Stimulated activated CD4-positive, alpha-beta T cell treated with anti-CD3 and anti-CD28 coated beads, Interleukin-2, amount 100 ng/mL, for 24 hours (primary cell): ENCODE measurements at regions not wholly inside any gene's neighbourhood (a gene's known extent, or its start where the extent isn't known, plus 50 kb on each side); places are given as distances from the start of the nearest gene placed in this dataset.
"Not testable (repeated sequence)": the region's sequence is repeated elsewhere in the genome, so short reads cannot be mapped to it uniquely, and the experiment has no call there.

Source experiments
- DNase-seq, 2 donors: peaks; one replicate each; pipeline ENCODE4 v3.0.0-alpha.2; 2020

DNA sequence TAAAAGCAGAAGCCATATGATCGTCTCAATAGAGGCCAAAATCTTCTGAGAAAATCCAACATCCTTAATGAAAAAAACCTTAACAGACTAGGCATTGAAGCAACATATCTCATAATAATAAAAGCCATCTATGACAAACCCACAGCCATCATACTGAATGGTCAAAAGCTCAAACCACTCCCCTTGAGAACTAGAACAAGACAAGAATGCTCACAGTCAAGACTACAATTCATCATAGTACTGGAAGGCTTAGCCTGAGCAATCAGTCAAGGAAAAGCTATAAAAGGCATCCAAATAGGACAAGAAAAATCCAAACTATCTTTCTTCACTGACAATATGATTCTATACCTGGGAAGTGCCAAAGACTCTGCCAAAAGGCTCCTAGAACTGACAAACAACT is 2668.2 kb upstream of the PCDH20 start:
- no peak for DNase-seq

- DNase-seq, result no peak
Measured at GRCh38 chr13:64083396-64083795, 2667.7 kb upstream of the PCDH20 start.

DNA sequence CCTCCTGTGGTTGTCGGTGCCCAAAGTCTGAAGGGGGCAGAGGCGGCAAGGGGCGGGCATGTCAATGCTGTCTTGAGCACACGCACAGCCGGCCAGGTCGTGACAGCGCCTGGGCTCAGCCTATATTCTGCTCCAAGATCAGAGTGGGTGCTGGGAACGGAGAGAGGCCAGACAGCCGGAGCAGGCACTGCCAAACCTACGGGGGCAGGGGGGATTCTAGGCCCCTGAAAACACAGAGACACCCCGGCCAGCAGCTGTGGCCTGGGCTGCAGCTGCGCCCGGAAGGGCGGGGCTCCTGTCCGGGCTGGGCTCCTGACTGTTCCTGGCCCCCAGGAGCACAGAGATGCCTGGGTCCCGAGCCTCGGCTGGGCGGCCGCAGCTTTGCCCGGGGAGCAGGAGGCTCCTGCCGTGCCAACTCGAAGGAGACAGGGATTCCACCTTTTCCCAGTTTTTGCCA is 2662.9 kb upstream of the PCDH20 start:
- DNase-seq, result no peak

DNA sequence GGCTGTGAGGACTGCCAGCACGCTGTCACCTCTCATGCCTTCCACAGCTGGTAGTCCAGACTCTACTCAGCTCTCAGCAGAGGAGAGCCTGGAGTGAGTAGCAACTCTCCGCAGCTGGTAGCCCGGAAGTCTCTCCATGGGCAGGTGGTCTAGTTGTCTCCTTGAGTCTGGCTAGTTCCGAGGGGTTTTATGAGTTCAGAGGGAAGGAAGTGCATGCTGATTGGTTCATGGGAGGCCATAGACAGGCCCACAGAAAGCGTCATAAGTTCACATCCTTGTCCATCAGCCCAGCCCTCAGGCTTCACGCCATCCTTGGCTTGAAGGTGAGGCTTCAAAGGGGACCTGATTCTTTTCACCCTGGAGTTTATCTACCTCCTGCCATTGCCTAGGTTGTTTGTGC is 2662.4 kb upstream of the PCDH20 start:
- DNase-seq, result no peak

DNA sequence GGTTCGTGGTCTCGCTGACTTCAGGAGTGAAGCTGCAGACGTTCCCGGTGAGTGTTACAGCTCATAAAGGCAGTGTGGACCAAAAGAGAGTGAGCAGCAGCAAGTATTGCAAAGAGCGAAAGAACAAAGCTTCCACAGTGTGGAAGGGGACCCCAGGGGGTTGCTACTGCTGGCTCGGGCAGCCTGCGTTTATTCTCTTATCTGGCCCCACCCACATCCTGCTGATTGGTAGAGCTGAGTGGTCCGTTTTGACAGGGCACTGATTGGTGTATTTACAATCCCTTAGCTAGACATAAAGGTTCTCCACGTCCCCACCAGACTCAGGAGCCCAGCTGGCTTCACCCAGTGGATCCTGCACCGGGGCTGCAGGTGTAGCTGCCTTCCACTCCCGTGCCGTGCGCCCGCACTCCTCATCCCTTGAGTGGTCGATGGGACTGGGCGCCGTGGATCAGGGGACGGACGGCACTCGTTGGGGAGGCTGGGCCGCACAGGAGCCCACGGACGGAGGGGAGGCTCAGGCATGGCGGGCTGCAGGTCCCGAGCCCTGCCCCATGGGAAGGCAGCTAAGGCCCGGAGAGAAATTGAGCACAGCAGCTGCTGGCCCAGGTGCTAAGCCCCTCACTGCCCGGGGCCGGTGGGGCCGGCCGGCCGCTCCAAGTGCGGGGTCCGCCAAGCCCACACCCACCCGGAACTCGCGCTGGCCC is 2661.6 kb upstream of the PCDH20 start:
- not testable (repeated sequence) for DNase-seq

GRCh38 chr13:64075543-64076271 is 2660.1 kb upstream of the PCDH20 start:
- DNase-seq, result no peak

DNA sequence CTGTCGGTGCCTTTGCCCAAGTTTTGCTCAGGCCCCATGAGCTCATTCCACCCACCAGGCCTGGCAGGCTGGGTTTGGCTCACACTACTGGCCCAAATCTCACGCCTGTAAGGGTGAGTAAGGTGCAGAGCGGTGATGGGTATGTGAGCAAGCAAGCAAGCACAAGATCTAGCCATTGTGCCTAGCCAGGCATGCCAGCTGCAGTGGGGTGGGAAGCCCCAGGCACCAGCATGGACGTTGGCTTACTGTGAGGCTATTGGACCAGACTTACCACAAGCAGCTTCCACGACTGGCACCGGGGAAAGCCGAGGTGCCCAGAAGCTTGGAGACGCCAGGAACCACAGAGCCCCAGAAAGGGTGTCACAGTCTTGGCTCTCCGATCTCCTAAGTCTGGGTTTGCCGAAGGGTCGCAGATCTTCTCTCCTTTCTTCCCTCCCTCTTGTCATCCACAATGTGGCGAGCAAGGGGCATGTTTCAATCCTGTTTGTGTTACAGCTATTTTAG is 2659.4 kb upstream of the PCDH20 start:
- no peak for DNase-seq

- DNase-seq, result no peak
Measured at GRCh38 chr13:64073203-64073602, 2657.6 kb upstream of the PCDH20 start.

GRCh38 chr13:64071352-64071751 is 2655.7 kb upstream of the PCDH20 start:
- DNase-seq, result no peak

DNA sequence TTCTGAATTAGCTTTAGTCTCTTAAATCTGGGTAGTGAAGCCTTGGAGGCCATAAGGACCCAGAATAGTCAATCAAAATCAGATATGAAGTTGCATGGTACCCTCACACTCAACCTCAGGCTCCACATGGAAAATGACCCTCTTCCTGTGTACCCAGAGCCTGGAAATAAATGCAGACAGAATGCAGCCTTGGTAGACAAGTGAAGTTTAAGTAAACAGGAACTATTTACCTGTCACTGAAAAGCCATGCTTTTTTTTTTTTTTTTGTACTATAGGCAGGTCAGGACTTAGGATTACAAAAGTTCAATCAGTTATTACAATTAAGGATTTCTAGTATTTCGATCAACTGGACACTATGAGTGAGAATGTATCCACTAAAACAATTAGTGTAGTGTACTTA is 2654.2 kb upstream of the PCDH20 start:
- DNase-seq, result no peak

GRCh38 chr13:64066711-64067110 is 2651.1 kb upstream of the PCDH20 start:
- DNase-seq, result no peak

- no peak for DNase-seq
Measured at GRCh38 chr13:64061649-64062048, 2646.0 kb upstream of the PCDH20 start.

GRCh38 chr13:64057372-64058020 is 2641.8 kb upstream of the PCDH20 start:
- no peak for DNase-seq

- DNase-seq, result no peak
Measured at GRCh38 chr13:64054321-64054720, 2638.7 kb upstream of the PCDH20 start.

GRCh38 chr13:64052521-64052920 is 2636.9 kb upstream of the PCDH20 start:
- DNase-seq, result no peak

DNA sequence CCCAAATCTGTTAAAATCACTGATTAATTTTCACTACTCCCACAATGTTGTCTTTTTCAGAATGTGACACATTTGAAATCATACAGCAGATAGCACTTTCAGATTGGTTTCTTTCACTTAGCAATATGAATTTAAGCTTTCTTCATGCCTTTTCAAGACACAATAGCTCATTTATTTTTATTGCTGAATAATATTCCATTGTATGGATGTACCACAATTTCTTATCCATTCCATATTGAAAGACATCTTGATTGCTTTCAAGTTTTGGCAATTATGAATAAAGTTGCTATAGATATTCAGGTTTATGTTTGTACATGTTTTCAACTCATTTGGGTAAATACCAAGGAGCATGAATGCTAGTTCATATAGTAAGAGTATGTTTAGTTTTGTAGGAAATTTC is 2635.6 kb upstream of the PCDH20 start:
- DNase-seq, result no peak

- no peak for DNase-seq
Measured at GRCh38 chr13:64041296-64041695, 2625.6 kb upstream of the PCDH20 start.

- DNase-seq, result no peak
Measured at GRCh38 chr13:64033921-64034320, 2618.3 kb upstream of the PCDH20 start.

GRCh38 chr13:64029343-64030093 is 2613.9 kb upstream of the PCDH20 start:
- DNase-seq, result no peak

- DNase-seq, result no peak
Measured at GRCh38 chr13:64028551-64028950, 2612.9 kb upstream of the PCDH20 start.

DNA sequence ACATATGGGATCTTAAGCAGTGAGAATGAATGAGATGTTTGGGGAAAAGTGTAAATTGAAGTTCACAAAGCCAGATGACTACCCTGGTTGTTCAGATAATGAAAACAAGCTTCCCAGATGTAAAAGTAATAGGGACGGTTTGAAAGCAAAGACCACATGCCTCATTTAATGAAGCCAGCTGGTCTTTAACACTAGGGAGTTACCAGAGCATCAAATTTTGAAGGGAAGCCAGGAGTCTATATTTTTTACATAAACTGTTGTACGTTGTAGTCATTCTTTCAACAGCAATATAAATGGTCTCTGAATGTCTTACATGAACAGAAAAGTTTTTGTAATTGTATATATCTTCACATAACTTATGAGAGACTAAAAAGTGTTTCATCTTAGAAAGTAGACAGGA is 2604.5 kb upstream of the PCDH20 start:
- DNase-seq, result no peak

GRCh38 chr13:64007339-64007738 is 2591.7 kb upstream of the PCDH20 start:
- DNase-seq, result no peak

GRCh38 chr13:64000321-64000720 is 2584.7 kb upstream of the PCDH20 start:
- DNase-seq, result no peak
